ENCODE measurements at regions not wholly inside any gene's neighbourhood (a gene's known extent, or its start where the extent isn't known, plus 50 kb on each side); places are given as distances from the start of the nearest gene placed in this dataset.
"Not testable (repeated sequence)": the region's sequence is repeated elsewhere in the genome, so short reads cannot be mapped to it uniquely, and the experiment has no call there.

GRCh38 chr13:62407871-62408270, 992.2 kb upstream of the PCDH20 start:
- no peak for TF ChIP-seq CTCF (IDR thresholded peaks at IDR 0.05; ENCODE audit: low read depth, low read length)
- ChIA-PET POLR2A (no interaction called here), CTCF (no interaction called here)
- no peak for DNase-seq (ENCODE audit: low read depth, low spot score)
- H3K4me3 ChIP-seq (ENCODE audit: low read depth, low read length) = no peak overlapping the region
- H3K27me3 ChIP-seq (ENCODE audit: control insufficient read depth, insufficient read depth, low read length) = no peaks in the 10 kb centered on the region
- H3K27ac ChIP-seq (ENCODE audit: low read depth, low read length) = no peak overlapping the region
- H3K9me3 ChIP-seq (ENCODE audit: control insufficient read depth, insufficient read depth, low read length) = no peaks in the 10 kb centered on the region

- POLR2A ChIA-PET = no interaction called here
- no peak for TF ChIP-seq CTCF (IDR thresholded peaks at IDR 0.05; ENCODE audit: low read depth, low read length)
- H3K27me3 ChIP-seq (ENCODE audit: control insufficient read depth, insufficient read depth, low read length) = no peaks in the 10 kb centered on the region
- H3K4me3 ChIP-seq (ENCODE audit: low read depth, low read length) = no peak overlapping the region
- DNase-seq (ENCODE audit: low read depth, low spot score) = no peak
- no peaks in the 10 kb centered on the region for H3K9me3 ChIP-seq (ENCODE audit: control insufficient read depth, insufficient read depth, low read length)
- no peak overlapping the region for H3K27ac ChIP-seq (ENCODE audit: low read depth, low read length)
- CTCF ChIA-PET = no interaction called here
Observed at GRCh38 chr13:62388515-62388914, 972.9 kb upstream of the PCDH20 start.

GRCh38 chr13:62387647-62388046, 972.0 kb upstream of the PCDH20 start:
- POLR2A ChIA-PET = no interaction called here
- TF ChIP-seq CTCF (IDR thresholded peaks at IDR 0.05; ENCODE audit: low read depth, low read length) = peak; percentile 32
- peak; percentile 0 for DNase-seq (ENCODE audit: low read depth, low spot score)
- Histone ChIP-seq H3K27ac (ENCODE audit: low read depth, low read length) (no peak overlapping the region), H3K27me3 (ENCODE audit: control insufficient read depth, insufficient read depth, low read length) (no peaks in the 10 kb centered on the region), H3K9me3 (ENCODE audit: control insufficient read depth, insufficient read depth, low read length) (no peaks in the 10 kb centered on the region), H3K4me3 (ENCODE audit: low read depth, low read length) (no peak overlapping the region)
- CTCF ChIA-PET = no interaction called here

- DNase-seq (ENCODE audit: low read depth, low spot score); CTCF ChIA-PET; H3K9me3 ChIP-seq (ENCODE audit: control insufficient read depth, insufficient read depth, low read length); POLR2A ChIA-PET; H3K4me3 ChIP-seq (ENCODE audit: low read depth, low read length); H3K27ac ChIP-seq (ENCODE audit: low read depth, low read length); H3K27me3 ChIP-seq (ENCODE audit: control insufficient read depth, insufficient read depth, low read length): not testable (repeated sequence)
Observed at GRCh38 chr13:62379241-62379640, 963.6 kb upstream of the PCDH20 start.

GRCh38 chr13:62377838-62378237, 962.2 kb upstream of the PCDH20 start:
- ChIA-PET POLR2A (no interaction called here), CTCF (no interaction called here)
- no peak overlapping the region for H3K27ac ChIP-seq (ENCODE audit: low read depth, low read length)
- no peaks in the 10 kb centered on the region for H3K27me3 ChIP-seq (ENCODE audit: control insufficient read depth, insufficient read depth, low read length)
- H3K4me3 ChIP-seq (ENCODE audit: low read depth, low read length) = no peak overlapping the region
- no peak for DNase-seq (ENCODE audit: low read depth, low spot score)
- no peaks in the 10 kb centered on the region; the same call in 1 of the 2 replicates for H3K9me3 ChIP-seq (ENCODE audit: control insufficient read depth, insufficient read depth, low read length)
- TF ChIP-seq CTCF (IDR thresholded peaks at IDR 0.05; ENCODE audit: low read depth, low read length) = no peak

- no peak for DNase-seq (ENCODE audit: low read depth, low spot score)
- POLR2A ChIA-PET = no interaction called here
- TF ChIP-seq CTCF (IDR thresholded peaks at IDR 0.05; ENCODE audit: low read depth, low read length) = no peak
- CTCF ChIA-PET = interaction anchor here (0.6 kb wide), 1 partner anchor 258 kb away, joined by 3 read pairs; no protein-coding TSS in a partner anchor
- Histone ChIP-seq H3K27ac (ENCODE audit: low read depth, low read length) (no peak overlapping the region), H3K9me3 (ENCODE audit: control insufficient read depth, insufficient read depth, low read length) (no peaks in the 10 kb centered on the region; the same call in 1 of the 2 replicates), H3K4me3 (ENCODE audit: low read depth, low read length) (no peak overlapping the region), H3K27me3 (ENCODE audit: control insufficient read depth, insufficient read depth, low read length) (no peaks in the 10 kb centered on the region)
Observed at GRCh38 chr13:62375653-62376052, 960.0 kb upstream of the PCDH20 start.

All from AG04450 (cell line).